Tibial nerve (tissue), 4 donors: ENCODE measurements at regions not wholly inside any gene's neighbourhood (a gene's known extent, or its start where the extent isn't known, plus 50 kb on each side); places are given as distances from the start of the nearest gene placed in this dataset.

Experiments
- EP300 ChIP-seq, 2 donors: sonication (generic); formaldehyde crosslinking; IDR thresholded peaks; one replicate each; pipeline ENCODE4 v1.6.1; 2017; ENCODE audit warnings: antibody characterized with exemption in 2 of 2, mild to moderate bottlenecking in 1 of 2
- POLR2A ChIP-seq, 2 donors: fragments of 450-650 bp; IDR thresholded peaks; one replicate each; pipeline ENCODE4 v1.6.1; 2017; ENCODE audit warnings: antibody characterized with exemption in 2 of 2, mild to moderate bottlenecking in 2 of 2, moderate library complexity in 2 of 2
- TF ChIP-seq, protein P1 (sequence below), 5 experiments: fragments of 200-600 bp in 3 of 5; fragments of 450-650 bp in 2 of 5; sonication (generic) in 3 of 5; IDR thresholded peaks; one replicate each; pipeline ENCODE4 v1.5.1; 2016 to 2019; ENCODE audit warnings: antibody characterized with exemption in 5 of 5, mild to moderate bottlenecking in 3 of 5, moderate library complexity in 2 of 5

GRCh38 chr12:116497051-116497591, 62.1 kb upstream of the MAP1LC3B2 start:
- TF ChIP-seq, protein P1, sequence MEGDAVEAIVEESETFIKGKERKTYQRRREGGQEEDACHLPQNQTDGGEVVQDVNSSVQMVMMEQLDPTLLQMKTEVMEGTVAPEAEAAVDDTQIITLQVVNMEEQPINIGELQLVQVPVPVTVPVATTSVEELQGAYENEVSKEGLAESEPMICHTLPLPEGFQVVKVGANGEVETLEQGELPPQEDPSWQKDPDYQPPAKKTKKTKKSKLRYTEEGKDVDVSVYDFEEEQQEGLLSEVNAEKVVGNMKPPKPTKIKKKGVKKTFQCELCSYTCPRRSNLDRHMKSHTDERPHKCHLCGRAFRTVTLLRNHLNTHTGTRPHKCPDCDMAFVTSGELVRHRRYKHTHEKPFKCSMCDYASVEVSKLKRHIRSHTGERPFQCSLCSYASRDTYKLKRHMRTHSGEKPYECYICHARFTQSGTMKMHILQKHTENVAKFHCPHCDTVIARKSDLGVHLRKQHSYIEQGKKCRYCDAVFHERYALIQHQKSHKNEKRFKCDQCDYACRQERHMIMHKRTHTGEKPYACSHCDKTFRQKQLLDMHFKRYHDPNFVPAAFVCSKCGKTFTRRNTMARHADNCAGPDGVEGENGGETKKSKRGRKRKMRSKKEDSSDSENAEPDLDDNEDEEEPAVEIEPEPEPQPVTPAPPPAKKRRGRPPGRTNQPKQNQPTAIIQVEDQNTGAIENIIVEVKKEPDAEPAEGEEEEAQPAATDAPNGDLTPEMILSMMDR (IDR thresholded peaks at IDR 0.05), result no peak
- TF ChIP-seq POLR2A (IDR thresholded peaks at IDR 0.05) (no peak), EP300 (IDR thresholded peaks at IDR 0.05) (no peak)
